Common myeloid progenitor, CD34-positive (primary cell): ENCODE measurements at regions not wholly inside any gene's neighbourhood (a gene's known extent, or its start where the extent isn't known, plus 50 kb on each side); places are given as distances from the start of the nearest gene placed in this dataset.

ENCODE experiments used
- CTCF ChIA-PET: fragments of 350-600 bp; sonication (Branson Sonifier 250); formaldehyde crosslinking; loops from one replicate; lab custom pipeline; 2021; ENCODE audit warnings: antibody characterized with exemption; lab: Charles Lee
- POLR2A ChIA-PET: fragments of 350-600 bp; sonication (Branson Sonifier 250); formaldehyde crosslinking; loops from one replicate; lab custom pipeline; 2021; ENCODE audit warnings: antibody characterized with exemption; lab: Charles Lee
- DNase-seq, 3 donors: peaks; one replicate each; pipeline versions ENCODE4 v3.0.0 to v3.0.0-alpha.2; 2013
- H3K27ac ChIP-seq, 2 experiments: 1 replicate in 1 of 2; 2 replicates in 1 of 2; pipeline ENCODE4 v1.7.0; 2013; ENCODE audit warnings: inconsistent platforms in 2 of 2, low read length in 2 of 2, mild to moderate bottlenecking in 2 of 2, low read depth in 1 of 2, moderate library complexity in 1 of 2; ENCODE audit not compliant: severe bottlenecking in 2 of 2, insufficient read depth in 1 of 2, poor library complexity in 1 of 2
- H3K27me3 ChIP-seq, 5 experiments: replicated peaks in 2 of 5; 1 replicate in 3 of 5; 2 replicates in 2 of 5; pipeline versions ENCODE4 v1.6.1 to v1.7.0; 2013; ENCODE audit warnings: low read length in 4 of 5, mild to moderate bottlenecking in 2 of 5, moderate library complexity in 2 of 5, inconsistent platforms in 1 of 5; ENCODE audit not compliant: insufficient read depth in 5 of 5, control insufficient read depth in 4 of 5
- H3K36me3 ChIP-seq, 4 experiments: 1 replicate in 2 of 4; 2 replicates in 2 of 4; pipeline versions ENCODE4 v1.6.1 to v1.7.0; 2013; ENCODE audit warnings: low read length in 3 of 4, control low read depth in 1 of 4, mild to moderate bottlenecking in 1 of 4; ENCODE audit not compliant: control insufficient read depth in 4 of 4, insufficient read depth in 4 of 4
- H3K4me1 ChIP-seq, 4 experiments: 1 replicate in 3 of 4; 2 replicates in 1 of 4; pipeline versions ENCODE4 v1.6.1 to v1.7.1; 2013; ENCODE audit warnings: low read length in 3 of 4, mild to moderate bottlenecking in 3 of 4, control low read depth in 1 of 4, inconsistent platforms in 1 of 4, moderate library complexity in 1 of 4; ENCODE audit not compliant: control insufficient read depth in 4 of 4, insufficient read depth in 4 of 4; ENCODE audit errors: control extremely low read depth in 1 of 4
- H3K4me3 ChIP-seq, 7 experiments: 1 replicate in 4 of 7; 2 replicates in 3 of 7; pipeline versions ENCODE4 v1.5.1 to v1.7.0; 2013; ENCODE audit warnings: mild to moderate bottlenecking in 7 of 7, low read length in 6 of 7, moderate library complexity in 6 of 7, inconsistent platforms in 2 of 7, low read depth in 2 of 7, control low read depth in 1 of 7; ENCODE audit not compliant: insufficient read depth in 4 of 7, control insufficient read depth in 1 of 7; ENCODE audit errors: extremely low read depth in 1 of 7
- H3K9me3 ChIP-seq, 5 experiments: 1 replicate in 4 of 5; 2 replicates in 1 of 5; pipeline versions ENCODE4 v1.6.1 to v1.7.1; 2013; ENCODE audit warnings: low read length in 4 of 5, mild to moderate bottlenecking in 2 of 5, inconsistent platforms in 1 of 5, low read depth in 1 of 5, moderate library complexity in 1 of 5; ENCODE audit not compliant: control insufficient read depth in 4 of 5, insufficient read depth in 2 of 5; ENCODE audit errors: control extremely low read depth in 1 of 5
- WGBS: methylation state at CpG from one replicate; pipeline ENCODE4 v1.1.5; 2013; ENCODE audit not compliant: insufficient coverage; 5-methylcytosine and 5-hydroxymethylcytosine counted together

DNA sequence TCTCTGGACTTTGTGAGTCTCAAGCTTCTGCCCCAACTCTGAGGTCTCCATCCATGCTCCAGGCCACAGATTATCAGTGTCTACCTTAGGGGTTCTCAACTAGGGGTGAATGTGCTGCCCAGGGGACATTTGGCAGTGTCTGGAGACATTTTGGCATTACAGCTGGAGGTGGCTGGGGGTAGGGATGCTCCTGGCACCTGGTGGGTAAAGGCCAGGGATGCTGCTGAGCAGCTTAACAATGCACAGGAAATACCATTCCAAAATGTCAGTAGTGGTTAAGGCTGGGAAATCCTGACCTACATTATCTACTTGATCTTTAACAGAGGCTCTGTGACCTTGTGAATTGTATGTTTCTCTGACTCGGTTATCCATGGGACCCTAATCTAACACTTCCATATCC lies 67.3 kb upstream of the PALS2 start:
- Histone ChIP-seq H3K4me1 (no peaks in the 10 kb centered on the region), H3K4me3 (no peak overlapping the region), H3K27ac (no peak overlapping the region), H3K9me3 (no peaks in the 10 kb centered on the region), H3K27me3 (no peaks in the 10 kb centered on the region), H3K36me3 (no peaks in the 10 kb centered on the region)
- WGBS: no CpG with 5 or more reads among the region's 1 CpG
- DNase-seq: no peak
- POLR2A ChIA-PET: no interaction called here
- CTCF ChIA-PET: interaction anchor here (0.9 kb wide), 1 partner anchor 34 kb away, joined by 3 read pairs; no protein-coding TSS in a partner anchor

DNA sequence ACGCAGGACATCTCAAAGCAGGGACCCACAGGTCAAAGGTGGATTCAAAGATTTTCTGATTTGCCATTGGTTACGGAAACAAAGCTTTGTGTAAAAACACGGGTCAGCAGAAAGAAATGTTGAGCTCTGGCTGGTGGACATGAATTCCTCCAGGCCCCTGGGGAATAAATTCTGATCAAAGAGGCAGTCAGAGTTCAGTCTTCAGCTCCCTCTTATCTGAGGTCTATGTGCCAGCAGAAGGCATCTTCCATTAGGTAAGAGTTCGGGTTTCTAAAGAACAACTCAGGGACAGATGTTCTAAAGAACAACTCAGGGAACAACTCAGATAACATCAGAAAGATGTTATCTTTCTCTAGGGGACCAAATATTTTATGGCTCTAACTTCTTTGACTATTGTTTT lies 64.9 kb upstream of the PALS2 start:
- Histone ChIP-seq H3K36me3 (no peaks in the 10 kb centered on the region), H3K27ac (no peak overlapping the region)

DNA sequence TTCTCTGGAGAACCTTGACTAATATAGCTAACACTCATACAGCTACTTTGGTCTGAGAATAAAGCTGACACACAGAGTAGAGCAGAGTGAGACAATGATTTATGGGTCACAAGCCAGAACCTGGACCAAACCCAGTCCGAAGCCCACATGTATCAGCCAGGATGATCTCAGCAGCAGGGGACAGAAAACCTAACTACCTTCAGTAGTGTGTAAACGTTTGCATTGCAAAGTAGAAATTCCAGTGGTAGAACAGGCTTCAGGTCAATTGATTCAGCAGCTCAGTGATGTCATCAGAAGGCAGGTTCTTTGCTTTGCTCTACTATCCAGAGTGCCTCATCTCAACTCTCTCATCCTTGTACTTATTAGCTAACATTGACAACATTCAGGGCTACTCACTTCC lies 62.5 kb upstream of the PALS2 start:
- H3K4me1 ChIP-seq: no peaks in the 10 kb centered on the region
- 78% methylated on average over 1 of the region's 2 CpGs for WGBS
- ChIA-PET CTCF (interaction anchor here (1.4 kb wide), 1 partner anchor 10 kb away, joined by 6 read pairs; no protein-coding TSS in a partner anchor), POLR2A (no interaction called here)
- H3K36me3 ChIP-seq: no peaks in the 10 kb centered on the region
- no peak for DNase-seq
- no peak overlapping the region for H3K4me3 ChIP-seq
- H3K9me3 ChIP-seq: peaks cover 0 to under 1% (median 0%) of the 10 kb centered on the region in 5 experiments
- H3K27ac ChIP-seq: no peak overlapping the region
- H3K27me3 ChIP-seq: no peaks in the 10 kb centered on the region

More for the DNA sequence above, 64.9 kb upstream of the PALS2 start:
- Histone ChIP-seq H3K27me3 (no peaks in the 10 kb centered on the region), H3K4me3 (no peak overlapping the region), H3K9me3 (no peaks in the 10 kb centered on the region), H3K4me1 (no peaks in the 10 kb centered on the region)
- ChIA-PET POLR2A (no interaction called here), CTCF (no interaction called here)
- 98% methylated on average over 4 of the region's 4 CpGs for WGBS
- no peak for DNase-seq

DNA sequence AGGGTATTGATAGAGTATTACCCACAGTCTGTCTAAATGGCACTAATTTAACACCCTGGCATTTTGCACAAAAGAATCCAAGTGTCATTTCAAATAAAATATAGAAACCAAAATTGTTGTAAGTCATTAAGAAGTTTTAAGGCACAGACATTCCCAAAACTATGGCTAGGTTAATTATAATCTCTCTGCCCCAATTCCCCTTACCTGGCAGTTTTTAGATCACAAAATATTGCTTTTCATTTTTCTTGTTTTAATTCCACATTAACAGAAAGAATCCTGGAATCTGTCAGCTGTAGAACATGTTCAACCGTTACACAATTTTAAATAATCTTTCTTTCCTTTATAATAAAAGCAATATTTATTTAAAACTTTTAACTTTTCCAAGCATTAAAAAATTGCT lies 56.1 kb upstream of the PALS2 start:
- Histone ChIP-seq H3K36me3 (no peaks in the 10 kb centered on the region), H3K4me3 (no peak overlapping the region), H3K27me3 (no peaks in the 10 kb centered on the region), H3K4me1 (no peaks in the 10 kb centered on the region), H3K9me3 (peaks cover 0 to 6% (median 0%) of the 10 kb centered on the region in 5 experiments), H3K27ac (no peak overlapping the region)
- no CpG with 5 or more reads among the region's 1 CpG for WGBS
- CTCF ChIA-PET: no interaction called here
- no peak for DNase-seq
- POLR2A ChIA-PET: no interaction called here

DNA sequence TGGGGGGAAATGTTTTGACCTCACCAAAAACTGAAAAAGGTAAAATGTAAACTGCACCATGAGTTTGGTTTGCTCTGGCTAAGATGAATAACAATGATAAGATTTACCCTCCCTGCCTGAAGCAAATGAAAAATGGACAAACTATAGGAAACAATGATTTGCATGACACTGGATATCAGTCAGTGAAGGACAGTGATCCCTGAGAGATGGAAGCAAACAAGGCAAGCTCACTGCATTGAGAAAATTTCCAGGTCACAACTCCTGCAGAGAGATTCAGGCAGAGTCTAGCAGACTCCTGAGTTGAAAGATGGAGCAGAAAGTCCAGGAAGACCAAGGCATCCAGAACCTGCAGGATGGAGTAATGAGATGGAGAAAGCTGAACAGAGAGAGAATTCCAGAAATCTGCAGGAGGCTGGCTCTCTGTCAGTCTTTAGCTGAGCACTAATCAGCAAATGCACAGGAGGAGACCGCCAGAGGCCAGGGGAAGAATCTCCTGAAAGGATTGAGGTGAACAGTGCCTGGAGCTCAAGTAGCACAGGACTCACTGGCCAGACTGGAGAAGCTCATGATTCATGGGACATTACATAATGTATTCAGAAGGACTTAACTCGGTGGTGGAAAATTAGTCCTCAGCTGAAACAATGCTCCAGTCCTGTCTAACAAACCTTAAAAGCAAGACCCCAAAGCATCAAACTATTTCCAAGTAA lies 51.2 kb upstream of the PALS2 start:
- Histone ChIP-seq H3K4me1 (no peaks in the 10 kb centered on the region), H3K4me3 (no peak overlapping the region), H3K9me3 (peaks cover 0 to 3% (median 0%) of the 10 kb centered on the region in 5 experiments), H3K27me3 (no peaks in the 10 kb centered on the region), H3K36me3 (no peaks in the 10 kb centered on the region), H3K27ac (no peak overlapping the region)
- 100% methylated on average over 2 of the region's 2 CpGs for WGBS
- ChIA-PET POLR2A (no interaction called here), CTCF (interaction anchor here (1.7 kb wide), 1 partner anchor 11 kb away, joined by 6 read pairs; no protein-coding TSS in a partner anchor)
- DNase-seq: no peak
